ENCODE measurements at regions not wholly inside any gene's neighbourhood (a gene's known extent, or its start where the extent isn't known, plus 50 kb on each side); places are given as distances from the start of the nearest gene placed in this dataset.

GRCh38 chr6:164345327-164345726 is 930.8 kb downstream of the QKI start:
- TF ChIP-seq EZH2 (IDR thresholded peaks at IDR 0.05; ENCODE audit: insufficient read depth, poor library complexity, severe bottlenecking) (no peak), EZH2phosphoT487 (IDR thresholded peaks at IDR 0.05; ENCODE audit: insufficient read depth, low read depth) (no peak)
